RWPE2 (cell line): ENCODE measurements at regions not wholly inside any gene's neighbourhood (a gene's known extent, or its start where the extent isn't known, plus 50 kb on each side); places are given as distances from the start of the nearest gene placed in this dataset.

Source experiments
- ATAC-seq: fragments of 200-7000 bp; cut with Tn5 transposase; 3 replicates; pipeline ENCODE4 v1.9.1; 2021; ENCODE audit warnings: low read depth
- DNase-seq: peaks from one replicate; pipeline ENCODE4 v3.0.0-alpha.2; 2020; ENCODE audit warnings: low spot score
- H3K27ac ChIP-seq: fragments of 450-650 bp; 2 replicates; pipeline ENCODE4 v1.5.1; 2017; ENCODE audit warnings: mild to moderate bottlenecking; ENCODE audit not compliant: poor library complexity, severe bottlenecking
- H3K27me3 ChIP-seq: fragments of 250-450 bp; sonication (Bioruptor Pico); 2 replicates; pipeline ENCODE4 v1.5.1; 2021; ENCODE audit warnings: mild to moderate bottlenecking, moderate library complexity; ENCODE audit not compliant: insufficient read depth, poor library complexity, severe bottlenecking
- H3K36me3 ChIP-seq: fragments of 250-450 bp; sonication (Bioruptor Pico); 2 replicates; pipeline ENCODE4 v1.5.1; 2020; ENCODE audit warnings: low read depth, mild to moderate bottlenecking, moderate library complexity
- H3K4me1 ChIP-seq: fragments of 250-450 bp; sonication (Bioruptor Pico); 2 replicates; pipeline ENCODE4 v1.5.1; 2021; ENCODE audit warnings: mild to moderate bottlenecking, moderate library complexity; ENCODE audit not compliant: insufficient read depth, poor library complexity, severe bottlenecking
- H3K4me3 ChIP-seq: fragments of 250-450 bp; sonication (Bioruptor Pico); 2 replicates; pipeline ENCODE4 v1.5.1; 2021; ENCODE audit warnings: mild to moderate bottlenecking, moderate library complexity; ENCODE audit not compliant: severe bottlenecking
- H3K9me3 ChIP-seq: fragments of 250-450 bp; sonication (Bioruptor Pico); 2 replicates; pipeline ENCODE4 v1.5.1; 2021; ENCODE audit warnings: mild to moderate bottlenecking, moderate library complexity; ENCODE audit not compliant: severe bottlenecking
- CTCF ChIP-seq: fragments of 450-650 bp; IDR thresholded peaks from one replicate; pipeline ENCODE4 v1.5.1; 2017; ENCODE audit warnings: mild to moderate bottlenecking, moderate library complexity; ENCODE audit not compliant: poor library complexity, severe bottlenecking

GRCh38 chr2:162932416-162932815 lies 93.8 kb upstream of the KCNH7 start:
- Histone ChIP-seq H3K36me3 (no peaks in the 10 kb centered on the region), H3K27ac (no peak overlapping the region), H3K4me1 (peaks cover 25% of the 10 kb centered on the region), H3K9me3 (no peaks in the 10 kb centered on the region), H3K4me3 (no peak overlapping the region), H3K27me3 (no peaks in the 10 kb centered on the region)
- DNase-seq (no peak), ATAC-seq (no peak)
- TF ChIP-seq CTCF: no peak

DNA sequence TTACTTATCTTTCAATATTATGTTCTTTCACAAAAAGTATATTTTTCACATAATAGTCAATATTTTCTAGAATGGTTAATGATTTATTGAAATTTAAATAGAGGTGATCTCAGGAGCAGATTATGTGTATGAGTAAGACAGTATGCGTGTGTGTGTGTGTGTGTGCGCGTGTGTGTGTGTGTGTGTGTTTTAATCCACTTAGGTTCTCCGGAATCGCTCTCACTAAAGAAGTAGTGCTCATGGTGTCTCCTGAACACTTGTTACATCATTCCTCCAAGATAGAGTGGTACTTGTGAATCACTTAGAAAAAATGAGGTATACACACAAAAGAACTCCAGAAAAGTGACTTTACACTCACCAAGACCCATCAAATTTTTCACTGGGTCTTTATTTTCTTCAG lies 91.0 kb upstream of the KCNH7 start:
- Histone ChIP-seq H3K9me3 (no peaks in the 10 kb centered on the region), H3K36me3 (no peaks in the 10 kb centered on the region), H3K27ac (peak overlapping the region; percentile 84), H3K27me3 (no peaks in the 10 kb centered on the region), H3K4me1 (peaks cover 44% of the 10 kb centered on the region), H3K4me3 (no peak overlapping the region)
- peak; percentile 23; the same call in 1 of the 3 replicates for ATAC-seq
- TF ChIP-seq CTCF: no peak
- no peak for DNase-seq

- Histone ChIP-seq H3K27me3 (no peaks in the 10 kb centered on the region), H3K36me3 (no peaks in the 10 kb centered on the region), H3K4me3 (no peak overlapping the region), H3K4me1 (peaks cover 44% of the 10 kb centered on the region), H3K27ac (peak overlapping the region; percentile 84), H3K9me3 (no peaks in the 10 kb centered on the region)
- TF ChIP-seq CTCF: no peak
- no peak for DNase-seq
- peak; percentile 37 for ATAC-seq
Measured at GRCh38 chr2:162928356-162928755, 89.8 kb upstream of the KCNH7 start.

DNA sequence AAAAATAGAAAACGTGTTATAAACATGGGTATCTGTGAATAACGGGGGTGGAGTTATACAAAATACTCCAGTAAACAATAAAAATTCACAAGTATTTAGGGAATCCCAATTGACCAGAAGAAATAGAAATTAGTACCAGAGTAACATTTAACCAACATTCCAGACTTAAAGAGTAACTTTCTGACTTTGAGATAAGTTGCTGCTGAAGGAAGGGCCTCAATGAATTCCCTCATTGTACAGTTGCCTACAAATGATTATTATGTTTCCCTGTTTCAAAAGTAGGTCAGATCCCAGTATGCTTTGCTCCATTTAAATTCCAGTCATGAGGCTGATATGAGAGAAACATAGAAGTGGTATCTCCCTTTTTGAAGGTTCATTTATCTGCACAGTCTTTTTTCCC lies 88.3 kb upstream of the KCNH7 start:
- H3K27me3 ChIP-seq: no peaks in the 10 kb centered on the region
- no peaks in the 10 kb centered on the region for H3K9me3 ChIP-seq
- H3K4me3 ChIP-seq: no peak overlapping the region
- peak overlapping the region; percentile 84 for H3K27ac ChIP-seq
- no peak for TF ChIP-seq CTCF
- H3K4me1 ChIP-seq: peaks cover 44% of the 10 kb centered on the region
- H3K36me3 ChIP-seq: no peaks in the 10 kb centered on the region
- no peak for ATAC-seq
- no peak for DNase-seq

DNA sequence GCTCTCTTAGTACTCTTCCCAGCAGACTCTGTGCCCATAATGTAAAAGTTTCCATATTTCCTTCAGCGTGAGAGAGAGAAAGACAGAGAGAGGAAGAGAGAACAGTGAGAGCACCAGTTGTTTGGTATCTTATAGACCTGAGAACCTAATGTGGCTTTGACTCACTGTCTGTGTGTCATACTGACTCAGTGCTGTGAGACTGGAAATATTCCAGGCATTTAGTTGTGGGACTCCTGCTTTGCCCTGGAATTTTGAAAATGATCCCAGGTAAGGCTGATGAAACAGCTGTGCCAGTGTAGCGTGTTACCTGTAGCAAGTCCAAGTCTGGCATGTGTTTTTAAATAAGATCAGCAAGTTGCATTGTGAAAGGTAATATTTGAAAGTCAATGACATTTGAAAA lies 87.9 kb upstream of the KCNH7 start:
- no peaks in the 10 kb centered on the region for H3K36me3 ChIP-seq
- H3K9me3 ChIP-seq: no peaks in the 10 kb centered on the region
- no peak overlapping the region for H3K4me3 ChIP-seq
- peak; percentile 73 for DNase-seq
- peak; percentile 97 for ATAC-seq
- H3K27me3 ChIP-seq: no peaks in the 10 kb centered on the region
- TF ChIP-seq CTCF: no peak
- peak overlapping the region; percentile 84 for H3K27ac ChIP-seq
- H3K4me1 ChIP-seq: peaks cover 44% of the 10 kb centered on the region
